ENCODE measurements at regions not wholly inside any gene's neighbourhood (a gene's known extent, or its start where the extent isn't known, plus 50 kb on each side); places are given as distances from the start of the nearest gene placed in this dataset.

- H3K9me3 ChIP-seq (ENCODE audit: low read length): no peaks in the 10 kb centered on the region
- no peak overlapping the region for H3K9ac ChIP-seq (ENCODE audit: low read length)
- H2AFZ ChIP-seq (ENCODE audit: low read depth, low read length): no peak overlapping the region
- no peaks in the 10 kb centered on the region for H3K79me2 ChIP-seq (replicated peaks; ENCODE audit: insufficient read depth, low read length)
- no peak overlapping the region for H3K4me2 ChIP-seq (ENCODE audit: low read length)
- H3F3A ChIP-seq (ENCODE audit: insufficient read depth, low read length, poor library complexity, severe bottlenecking): no peaks in the 10 kb centered on the region
- no peak overlapping the region for H3K4me3 ChIP-seq (ENCODE audit: low read length)
- H3K27me3 ChIP-seq (ENCODE audit: insufficient read depth, low read depth, low read length): no peaks in the 10 kb centered on the region
- no peaks in the 10 kb centered on the region for H3K36me3 ChIP-seq (ENCODE audit: insufficient read depth, low read length)
- H3K27ac ChIP-seq (ENCODE audit: low read length): peak overlapping the region; percentile 32
- TF ChIP-seq EZH2 (IDR thresholded peaks at IDR 0.05; ENCODE audit: borderline replicate concordance, insufficient read depth, low read length, poor library complexity, severe bottlenecking) (no peak), POLR2AphosphoS5 (IDR thresholded peaks at IDR 0.05) (no peak), SMC3 (conservative IDR thresholded peaks at IDR 0.05; ENCODE audit: poor library complexity) (no peak), MXI1 (conservative IDR thresholded peaks at IDR 0.05; ENCODE audit: poor library complexity, severe bottlenecking) (no peak), EP300 (conservative IDR thresholded peaks at IDR 0.05; ENCODE audit: poor library complexity, severe bottlenecking) (no peak), RAD21 (conservative IDR thresholded peaks at IDR 0.05) (no peak), REST (IDR thresholded peaks at IDR 0.05; ENCODE audit: borderline replicate concordance) (no peak), CTCF (IDR thresholded peaks at IDR 0.05; ENCODE audit: poor library complexity, severe bottlenecking) (no peak), TAF1 (IDR thresholded peaks at IDR 0.05; ENCODE audit: low read depth) (no peak)
- H4K20me1 ChIP-seq (ENCODE audit: insufficient read depth): no peaks in the 10 kb centered on the region
- H3K9me2 ChIP-seq (ENCODE audit: insufficient read depth, low read length): no peaks in the 10 kb centered on the region
These were observed 157.6 kb downstream of the SH3BGRL2 start for GRCh38 chr6:79788756-79789155.

- H2AFZ ChIP-seq (ENCODE audit: low read depth, low read length): no peak overlapping the region
- no peaks in the 10 kb centered on the region for H3K36me3 ChIP-seq (ENCODE audit: insufficient read depth, low read length)
- no peaks in the 10 kb centered on the region for H3K9me3 ChIP-seq (ENCODE audit: low read length)
- no peak overlapping the region for H3K4me3 ChIP-seq (ENCODE audit: low read length)
- no peak overlapping the region for H3K27ac ChIP-seq (ENCODE audit: low read length)
- no peaks in the 10 kb centered on the region for H4K20me1 ChIP-seq (ENCODE audit: insufficient read depth)
- H3K79me2 ChIP-seq (replicated peaks; ENCODE audit: insufficient read depth, low read length): no peaks in the 10 kb centered on the region
- H3K4me2 ChIP-seq (ENCODE audit: low read length): no peak overlapping the region
- H3K9me2 ChIP-seq (ENCODE audit: insufficient read depth, low read length): no peaks in the 10 kb centered on the region
- no peak overlapping the region for H3K9ac ChIP-seq (ENCODE audit: low read length)
- TF ChIP-seq RAD21 (conservative IDR thresholded peaks at IDR 0.05) (no peak), REST (IDR thresholded peaks at IDR 0.05; ENCODE audit: borderline replicate concordance) (no peak), EZH2 (IDR thresholded peaks at IDR 0.05; ENCODE audit: borderline replicate concordance, insufficient read depth, low read length, poor library complexity, severe bottlenecking) (no peak), EP300 (conservative IDR thresholded peaks at IDR 0.05; ENCODE audit: poor library complexity, severe bottlenecking) (no peak), POLR2AphosphoS5 (IDR thresholded peaks at IDR 0.05) (no peak), MXI1 (conservative IDR thresholded peaks at IDR 0.05; ENCODE audit: poor library complexity, severe bottlenecking) (no peak), CTCF (IDR thresholded peaks at IDR 0.05; ENCODE audit: poor library complexity, severe bottlenecking) (no peak), TAF1 (IDR thresholded peaks at IDR 0.05; ENCODE audit: low read depth) (no peak), SMC3 (conservative IDR thresholded peaks at IDR 0.05; ENCODE audit: poor library complexity) (no peak)
- H3F3A ChIP-seq (ENCODE audit: insufficient read depth, low read length, poor library complexity, severe bottlenecking): no peaks in the 10 kb centered on the region
- no peaks in the 10 kb centered on the region for H3K27me3 ChIP-seq (ENCODE audit: insufficient read depth, low read depth, low read length)
These were observed 156.5 kb downstream of the SH3BGRL2 start for GRCh38 chr6:79787626-79788025.

All from neural cell (in vitro differentiated cells).